ENCODE measurements at regions not wholly inside any gene's neighbourhood (a gene's known extent, or its start where the extent isn't known, plus 50 kb on each side); places are given as distances from the start of the nearest gene placed in this dataset.

GRCh38 chr2:240346753-240347372, 88.6 kb upstream of the GPC1 start:
- no peak for ATAC-seq
- no peaks in the 10 kb centered on the region for H3K36me3 Mint-ChIP-seq
- H3K4me3 Mint-ChIP-seq, result no peak overlapping the region
- H3K27me3 Mint-ChIP-seq, result peaks cover 25% of the 10 kb centered on the region
- no peak overlapping the region for H3K27ac Mint-ChIP-seq
- no peaks in the 10 kb centered on the region for H3K9me3 Mint-ChIP-seq
- H3K4me1 Mint-ChIP-seq, result no peaks in the 10 kb centered on the region

GRCh38 chr2:240347373-240347940, 88.0 kb upstream of the GPC1 start:
- Mint-ChIP-seq H3K27ac (no peak overlapping the region), H3K4me1 (no peaks in the 10 kb centered on the region), H3K4me3 (no peak overlapping the region), H3K27me3 (peaks cover 25% of the 10 kb centered on the region), H3K9me3 (no peaks in the 10 kb centered on the region), H3K36me3 (no peaks in the 10 kb centered on the region)
- no peak for ATAC-seq

GRCh38 chr2:240347949-240348500, 87.4 kb upstream of the GPC1 start:
- H3K4me3 Mint-ChIP-seq, result no peak overlapping the region
- no peaks in the 10 kb centered on the region for H3K36me3 Mint-ChIP-seq
- no peaks in the 10 kb centered on the region for H3K4me1 Mint-ChIP-seq
- H3K27ac Mint-ChIP-seq, result no peak overlapping the region
- no peak for ATAC-seq
- peaks cover 25% of the 10 kb centered on the region for H3K27me3 Mint-ChIP-seq
- no peaks in the 10 kb centered on the region for H3K9me3 Mint-ChIP-seq

DNA sequence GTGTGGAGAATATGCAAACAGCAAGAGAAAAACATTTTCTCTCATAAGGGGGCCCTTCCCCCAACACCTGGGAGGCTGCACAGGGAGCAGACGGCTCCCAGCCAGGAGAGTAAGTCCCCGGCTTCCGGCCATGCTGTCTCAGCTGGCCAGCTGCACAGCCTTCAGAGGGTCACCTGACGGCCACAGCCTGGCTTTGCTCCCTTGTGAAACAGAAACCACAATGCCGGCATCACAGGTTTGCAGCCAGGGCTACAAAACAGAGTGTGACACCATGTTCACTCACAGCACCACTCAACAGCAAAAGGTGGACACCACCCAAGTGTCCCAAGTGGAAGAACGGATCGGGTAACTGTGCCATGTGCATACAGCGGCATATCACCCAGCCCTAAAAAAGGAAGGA, 86.9 kb upstream of the GPC1 start:
- H3K9me3 Mint-ChIP-seq, result no peaks in the 10 kb centered on the region
- H3K27ac Mint-ChIP-seq, result no peak overlapping the region
- H3K27me3 Mint-ChIP-seq, result peaks cover 25% of the 10 kb centered on the region
- no peaks in the 10 kb centered on the region for H3K36me3 Mint-ChIP-seq
- ATAC-seq, result no peak
- no peaks in the 10 kb centered on the region for H3K4me1 Mint-ChIP-seq
- H3K4me3 Mint-ChIP-seq, result no peak overlapping the region

GRCh38 chr2:240349133-240350005, 86.1 kb upstream of the GPC1 start:
- Mint-ChIP-seq H3K27me3 (peaks cover 33% of the 10 kb centered on the region), H3K9me3 (no peaks in the 10 kb centered on the region), H3K27ac (no peak overlapping the region), H3K4me3 (no peak overlapping the region), H3K4me1 (no peaks in the 10 kb centered on the region), H3K36me3 (no peaks in the 10 kb centered on the region)
- ATAC-seq, result no peak

DNA sequence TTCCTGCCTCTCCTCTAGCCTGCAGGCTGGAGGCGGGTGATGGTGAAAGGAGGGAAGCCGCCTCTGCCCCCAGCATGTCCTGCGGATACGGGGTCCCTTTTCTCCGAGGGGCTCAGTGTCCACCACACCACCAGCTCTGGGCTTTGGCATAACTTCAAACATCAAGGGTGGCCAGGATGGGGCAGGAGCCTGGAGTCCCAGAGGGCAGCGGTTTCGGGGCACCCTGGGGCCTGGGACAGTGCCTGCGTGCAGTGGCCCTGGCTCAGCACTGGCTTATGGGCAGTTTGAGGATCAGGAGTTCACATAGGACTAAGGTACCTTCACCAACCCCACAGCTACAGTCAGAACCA, 85.5 kb upstream of the GPC1 start:
- Mint-ChIP-seq H3K27me3 (peaks cover 34% of the 10 kb centered on the region), H3K9me3 (no peaks in the 10 kb centered on the region), H3K4me1 (no peaks in the 10 kb centered on the region), H3K27ac (no peak overlapping the region), H3K36me3 (no peaks in the 10 kb centered on the region), H3K4me3 (no peak overlapping the region)
- ATAC-seq, result no peak

DNA sequence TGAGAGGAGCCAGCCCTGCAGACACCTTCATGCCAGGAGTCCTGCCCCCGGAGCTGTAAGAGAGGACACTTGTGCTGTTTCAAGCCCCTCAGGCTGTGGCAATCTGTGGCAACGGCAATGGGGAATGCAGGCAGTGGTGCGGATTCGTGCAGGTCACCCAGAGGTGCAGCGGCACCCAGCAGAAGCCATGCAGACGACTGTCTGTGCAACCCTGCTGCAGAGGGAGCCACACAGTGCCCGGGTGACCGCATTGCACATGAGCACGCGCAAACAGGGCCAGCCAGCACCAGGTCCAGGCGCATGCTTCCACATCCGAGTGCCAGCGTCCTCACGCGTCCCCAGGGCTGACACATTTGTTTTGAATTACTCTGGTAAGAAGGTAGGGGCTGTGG, 84.8 kb upstream of the GPC1 start:
- Mint-ChIP-seq H3K4me1 (no peaks in the 10 kb centered on the region), H3K27me3 (peaks cover 40% of the 10 kb centered on the region), H3K9me3 (no peaks in the 10 kb centered on the region), H3K36me3 (no peaks in the 10 kb centered on the region), H3K27ac (no peak overlapping the region), H3K4me3 (no peak overlapping the region)
- ATAC-seq, result no peak

DNA sequence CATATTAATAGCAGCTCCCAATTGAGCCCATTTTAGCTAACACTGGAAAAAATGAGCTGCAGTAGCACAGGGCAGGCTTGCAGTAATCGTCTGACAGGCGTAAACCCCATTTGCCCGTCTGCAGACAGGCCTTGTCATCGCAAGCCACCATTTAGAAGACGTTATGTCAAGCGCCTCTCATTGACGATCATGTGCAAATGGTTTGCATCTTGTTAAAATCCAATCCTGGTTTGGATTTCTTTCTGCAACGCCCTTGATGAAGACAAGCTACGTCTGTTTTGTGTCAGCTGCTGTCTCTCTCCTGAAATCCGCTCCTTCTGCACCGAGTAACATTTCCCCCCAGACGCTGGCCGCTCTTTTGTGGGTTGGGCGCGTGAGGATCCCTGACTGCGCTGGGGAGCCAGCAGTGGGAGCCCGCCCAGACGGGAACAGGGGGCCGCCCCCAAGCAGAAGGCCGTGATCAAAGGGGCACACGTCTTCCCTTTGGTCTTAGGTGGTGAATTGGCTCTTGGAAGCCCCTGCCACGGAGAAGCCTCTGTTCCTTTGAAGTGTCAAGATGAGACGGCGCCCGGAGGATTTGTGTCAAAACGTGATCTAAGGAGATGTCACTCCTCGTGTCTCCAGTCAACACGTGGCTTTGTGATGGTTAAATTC, 84.2 kb upstream of the GPC1 start:
- no peaks in the 10 kb centered on the region for H3K9me3 Mint-ChIP-seq
- H3K36me3 Mint-ChIP-seq, result no peaks in the 10 kb centered on the region
- H3K4me1 Mint-ChIP-seq, result no peaks in the 10 kb centered on the region
- H3K27me3 Mint-ChIP-seq, result peaks cover 45% of the 10 kb centered on the region
- no peak for ATAC-seq
- H3K27ac Mint-ChIP-seq, result no peak overlapping the region
- no peak overlapping the region for H3K4me3 Mint-ChIP-seq

- no peaks in the 10 kb centered on the region for H3K36me3 Mint-ChIP-seq
- H3K4me3 Mint-ChIP-seq, result no peak overlapping the region
- peaks cover 52% of the 10 kb centered on the region for H3K27me3 Mint-ChIP-seq
- H3K9me3 Mint-ChIP-seq, result no peaks in the 10 kb centered on the region
- H3K27ac Mint-ChIP-seq, result no peak overlapping the region
- ATAC-seq, result no peak
- no peaks in the 10 kb centered on the region for H3K4me1 Mint-ChIP-seq
Observed at GRCh38 chr2:240351826-240352426, 83.5 kb upstream of the GPC1 start.

- peaks cover 53% of the 10 kb centered on the region for H3K27me3 Mint-ChIP-seq
- H3K27ac Mint-ChIP-seq, result no peak overlapping the region
- no peak overlapping the region for H3K4me3 Mint-ChIP-seq
- H3K36me3 Mint-ChIP-seq, result no peaks in the 10 kb centered on the region
- ATAC-seq, result no peak
- H3K4me1 Mint-ChIP-seq, result no peaks in the 10 kb centered on the region
- no peaks in the 10 kb centered on the region for H3K9me3 Mint-ChIP-seq
Observed at GRCh38 chr2:240353086-240353798, 82.2 kb upstream of the GPC1 start.

DNA sequence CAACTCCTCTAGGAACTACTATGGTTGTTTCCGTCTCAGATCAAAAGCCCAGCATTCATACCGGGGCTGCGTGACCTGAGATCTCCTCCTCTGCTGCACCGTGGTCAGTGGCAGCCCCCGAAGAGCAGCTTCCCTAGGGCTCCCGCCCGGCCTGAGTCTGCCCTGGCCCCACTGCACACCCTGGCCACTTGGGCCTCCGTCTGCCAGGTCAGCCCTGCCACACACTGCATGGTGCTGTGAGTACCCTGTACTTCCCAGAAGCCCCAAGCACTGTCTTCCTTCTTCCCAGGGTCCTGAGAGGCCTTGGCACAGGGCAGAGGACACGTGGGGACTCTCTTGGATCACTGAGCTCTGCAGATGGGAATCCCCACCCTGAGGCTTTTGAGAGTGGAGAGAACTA, 81.5 kb upstream of the GPC1 start:
- H3K36me3 Mint-ChIP-seq, result no peaks in the 10 kb centered on the region
- no peaks in the 10 kb centered on the region for H3K4me1 Mint-ChIP-seq
- H3K27me3 Mint-ChIP-seq, result peaks cover 46% of the 10 kb centered on the region
- no peak for ATAC-seq
- H3K4me3 Mint-ChIP-seq, result no peak overlapping the region
- no peak overlapping the region for H3K27ac Mint-ChIP-seq
- no peaks in the 10 kb centered on the region for H3K9me3 Mint-ChIP-seq

GRCh38 chr2:240355001-240355891, 80.2 kb upstream of the GPC1 start:
- H3K36me3 Mint-ChIP-seq, result no peaks in the 10 kb centered on the region
- no peak overlapping the region for H3K27ac Mint-ChIP-seq
- no peak for ATAC-seq
- no peak overlapping the region for H3K4me3 Mint-ChIP-seq
- H3K27me3 Mint-ChIP-seq, result peaks cover 40% of the 10 kb centered on the region
- no peaks in the 10 kb centered on the region for H3K9me3 Mint-ChIP-seq
- no peaks in the 10 kb centered on the region for H3K4me1 Mint-ChIP-seq

DNA sequence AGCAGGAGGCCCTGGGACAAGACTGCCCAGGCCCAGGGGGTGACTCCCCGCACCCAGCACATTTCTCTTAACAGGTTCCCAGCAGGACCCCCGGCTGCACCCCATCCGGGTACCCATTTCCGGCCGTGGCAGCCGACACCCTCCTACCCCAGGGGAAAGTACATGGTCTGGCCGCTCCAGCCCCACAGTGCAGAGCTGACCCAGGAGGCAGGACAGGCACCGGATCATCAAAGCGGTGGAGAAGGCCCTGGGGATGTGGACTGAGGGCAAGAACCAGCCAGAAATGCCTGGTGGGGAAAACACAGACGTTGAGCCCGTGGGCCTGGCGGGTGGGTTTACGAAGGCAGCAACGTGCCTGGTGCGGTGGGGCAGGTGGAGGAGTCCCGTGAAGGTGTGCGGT, 79.5 kb upstream of the GPC1 start:
- H3K36me3 Mint-ChIP-seq, result no peaks in the 10 kb centered on the region
- H3K27ac Mint-ChIP-seq, result no peak overlapping the region
- no peak overlapping the region for H3K4me3 Mint-ChIP-seq
- ATAC-seq, result no peak
- peaks cover 33% of the 10 kb centered on the region for H3K27me3 Mint-ChIP-seq
- no peaks in the 10 kb centered on the region for H3K4me1 Mint-ChIP-seq
- H3K9me3 Mint-ChIP-seq, result peaks cover 5% of the 10 kb centered on the region

Measured in stimulated activated memory B cell treated with anti-CD40 and anti-IgM and Interleukin-4, amounts not matched to agents 10 μg/mL and 1 μg/mL and 100 μg/mL, for 72 hours (primary cell).